ENCODE measurements at regions not wholly inside any gene's neighbourhood (a gene's known extent, or its start where the extent isn't known, plus 50 kb on each side); places are given as distances from the start of the nearest gene placed in this dataset.
A peak's percentile ranks its signal among the peaks of the same experiment; 100 is the strongest.

- DNase-seq (ENCODE audit: low spot score), result no peak
Measured at GRCh38 chr3:20909511-20909910, 723.5 kb upstream of the SGO1 start.

- peak; percentile 6 for DNase-seq (ENCODE audit: low spot score)
Measured at GRCh38 chr3:20905210-20905805, 719.3 kb upstream of the SGO1 start.

GRCh38 chr3:20904671-20905070, 718.7 kb upstream of the SGO1 start:
- no peak for DNase-seq (ENCODE audit: low spot score)

GRCh38 chr3:20898962-20899361, 713.0 kb upstream of the SGO1 start:
- no peak for DNase-seq (ENCODE audit: low spot score)

GRCh38 chr3:20890111-20890519, 704.1 kb upstream of the SGO1 start:
- no peak for DNase-seq (ENCODE audit: low spot score)

- no peak for DNase-seq (ENCODE audit: low spot score)
Measured at GRCh38 chr3:20878691-20879090, 692.7 kb upstream of the SGO1 start.

GRCh38 chr3:20873235-20873634, 687.2 kb upstream of the SGO1 start:
- DNase-seq (ENCODE audit: low spot score), result no peak

GRCh38 chr3:20870106-20870899, 684.3 kb upstream of the SGO1 start:
- no peak for DNase-seq (ENCODE audit: low spot score)

GRCh38 chr3:20865803-20866202, 679.8 kb upstream of the SGO1 start:
- DNase-seq (ENCODE audit: low spot score), result no peak

GRCh38 chr3:20861454-20861853, 675.4 kb upstream of the SGO1 start:
- no peak for DNase-seq (ENCODE audit: low spot score)

- no peak for DNase-seq (ENCODE audit: low spot score)
Measured at GRCh38 chr3:20857636-20858035, 671.6 kb upstream of the SGO1 start.

GRCh38 chr3:20853890-20854289, 667.9 kb upstream of the SGO1 start:
- no peak for DNase-seq (ENCODE audit: low spot score)

GRCh38 chr3:20852712-20853111, 666.7 kb upstream of the SGO1 start:
- no peak for DNase-seq (ENCODE audit: low spot score)

- DNase-seq (ENCODE audit: low spot score), result no peak
Measured at GRCh38 chr3:20849975-20850374, 664.0 kb upstream of the SGO1 start.

- DNase-seq (ENCODE audit: low spot score), result no peak
Measured at GRCh38 chr3:20846832-20847231, 660.8 kb upstream of the SGO1 start.

- DNase-seq (ENCODE audit: low spot score), result no peak
Measured at GRCh38 chr3:20846066-20846465, 660.1 kb upstream of the SGO1 start.

- no peak for DNase-seq (ENCODE audit: low spot score)
Measured at GRCh38 chr3:20844851-20845250, 658.8 kb upstream of the SGO1 start.

- no peak for DNase-seq (ENCODE audit: low spot score)
Measured at GRCh38 chr3:20842594-20843436, 656.8 kb upstream of the SGO1 start.

- DNase-seq (ENCODE audit: low spot score), result no peak
Measured at GRCh38 chr3:20842002-20842401, 656.0 kb upstream of the SGO1 start.

- DNase-seq (ENCODE audit: low spot score), result no peak
Measured at GRCh38 chr3:20837676-20838302, 651.8 kb upstream of the SGO1 start.

GRCh38 chr3:20836801-20837200, 650.8 kb upstream of the SGO1 start:
- no peak for DNase-seq (ENCODE audit: low spot score)

GRCh38 chr3:20832963-20833362, 647.0 kb upstream of the SGO1 start:
- no peak for DNase-seq (ENCODE audit: low spot score)
